ENCODE measurements at regions not wholly inside any gene's neighbourhood (a gene's known extent, or its start where the extent isn't known, plus 50 kb on each side); places are given as distances from the start of the nearest gene placed in this dataset.
A peak's percentile ranks its signal among the peaks of the same experiment; 100 is the strongest.

GRCh38 chr7:116340943-116341907, 130.9 kb downstream of the TES start:
- H3K9me3 ChIP-seq (ENCODE audit: control insufficient read depth in 1 of 2, low read length in 2 of 2): no peaks in the 10 kb centered on the region
- no peak for DNase-seq
- peaks cover 0 to 3% of the 10 kb centered on the region in 2 donors for H3K27me3 Mint-ChIP-seq
- H3K36me3 Mint-ChIP-seq: no peaks in the 10 kb centered on the region
- no peak overlapping the region for H3K27ac Mint-ChIP-seq
- no peaks in the 10 kb centered on the region for H3K36me3 ChIP-seq (ENCODE audit: insufficient read depth, low read length)
- H3K27me3 ChIP-seq (ENCODE audit: insufficient read depth, low read length): no peaks in the 10 kb centered on the region
- ChIA-PET CTCF (ENCODE audit: partially characterized antibody) (no interaction called here), POLR2A (ENCODE audit: partially characterized antibody) (no interaction called here)
- no peak overlapping the region for H3K4me3 ChIP-seq (ENCODE audit: low read length in 2 of 2)
- no peak overlapping the region for H3K27ac ChIP-seq (ENCODE audit: low read depth, low read length)
- H3K4me3 Mint-ChIP-seq: no peak overlapping the region
- no peaks in the 10 kb centered on the region for H3K4me1 ChIP-seq (ENCODE audit: insufficient read depth, low read length)
- peaks cover 0 to 4% (median 2%) of the 10 kb centered on the region in 4 donors for H3K4me1 Mint-ChIP-seq
- H3K9me3 Mint-ChIP-seq: no peaks in the 10 kb centered on the region
- intact Hi-C loops (cut with micrococcal nuclease): no loop called here

- H3K27me3 ChIP-seq (ENCODE audit: insufficient read depth, low read length): no peaks in the 10 kb centered on the region
- intact Hi-C loops (cut with micrococcal nuclease): no loop called here
- DNase-seq: no peak
- POLR2A ChIA-PET (ENCODE audit: partially characterized antibody): no interaction called here
- H3K4me3 Mint-ChIP-seq: no peak overlapping the region
- no peaks in the 10 kb centered on the region for H3K36me3 ChIP-seq (ENCODE audit: insufficient read depth, low read length)
- H3K4me3 ChIP-seq (ENCODE audit: low read length in 2 of 2): no peak overlapping the region
- H3K27ac Mint-ChIP-seq: no peak overlapping the region
- H3K27me3 Mint-ChIP-seq: peaks cover 0 to 3% of the 10 kb centered on the region in 2 donors
- CTCF ChIA-PET (ENCODE audit: partially characterized antibody): no interaction called here
- peaks cover 0 to 4% (median 2%) of the 10 kb centered on the region in 4 donors for H3K4me1 Mint-ChIP-seq
- H3K4me1 ChIP-seq (ENCODE audit: insufficient read depth, low read length): no peaks in the 10 kb centered on the region
- no peaks in the 10 kb centered on the region for H3K9me3 ChIP-seq (ENCODE audit: control insufficient read depth in 1 of 2, low read length in 2 of 2)
- H3K36me3 Mint-ChIP-seq: no peaks in the 10 kb centered on the region
- no peak overlapping the region for H3K27ac ChIP-seq (ENCODE audit: low read depth, low read length)
- no peaks in the 10 kb centered on the region for H3K9me3 Mint-ChIP-seq
Observed at GRCh38 chr7:116342125-116342524, 131.8 kb downstream of the TES start.

- Mint-ChIP-seq H3K4me1 (peaks cover 0 to 2% (median 0%) of the 10 kb centered on the region in 4 donors), H3K9me3 (no peaks in the 10 kb centered on the region), H3K36me3 (no peaks in the 10 kb centered on the region), H3K27ac (no peak overlapping the region), H3K27me3 (peaks cover 3 to 6% of the 10 kb centered on the region in 2 donors), H3K4me3 (peak overlapping the region in 1 of 8 donors; percentile 54)
- CTCF ChIA-PET (ENCODE audit: partially characterized antibody): no interaction called here
- POLR2A ChIA-PET (ENCODE audit: partially characterized antibody): no interaction called here
- no peaks in the 10 kb centered on the region for H3K27me3 ChIP-seq (ENCODE audit: insufficient read depth, low read length)
- no peak overlapping the region for H3K27ac ChIP-seq (ENCODE audit: low read depth, low read length)
- intact Hi-C loops (cut with micrococcal nuclease): no loop called here
- H3K9me3 ChIP-seq (ENCODE audit: control insufficient read depth in 1 of 2, low read length in 2 of 2): no peaks in the 10 kb centered on the region
- H3K4me3 ChIP-seq (ENCODE audit: low read length in 2 of 2): no peak overlapping the region
- no peaks in the 10 kb centered on the region for H3K4me1 ChIP-seq (ENCODE audit: insufficient read depth, low read length)
- H3K36me3 ChIP-seq (ENCODE audit: insufficient read depth, low read length): no peaks in the 10 kb centered on the region
- DNase-seq: no peak
Observed at GRCh38 chr7:116347151-116347832, 137.0 kb downstream of the TES start.

- POLR2A ChIA-PET (ENCODE audit: partially characterized antibody): no interaction called here
- intact Hi-C loops (cut with micrococcal nuclease): no loop called here
- H3K27ac ChIP-seq (ENCODE audit: low read depth, low read length): no peak overlapping the region
- Mint-ChIP-seq H3K36me3 (no peaks in the 10 kb centered on the region), H3K27ac (no peak overlapping the region), H3K4me3 (no peak overlapping the region), H3K9me3 (no peaks in the 10 kb centered on the region), H3K4me1 (peaks cover 0 to 2% (median 0%) of the 10 kb centered on the region in 4 donors), H3K27me3 (peaks cover 3 to 6% of the 10 kb centered on the region in 2 donors)
- DNase-seq: no peak
- no peaks in the 10 kb centered on the region for H3K9me3 ChIP-seq (ENCODE audit: control insufficient read depth in 1 of 2, low read length in 2 of 2)
- H3K27me3 ChIP-seq (ENCODE audit: insufficient read depth, low read length): no peaks in the 10 kb centered on the region
- no peaks in the 10 kb centered on the region for H3K4me1 ChIP-seq (ENCODE audit: insufficient read depth, low read length)
- CTCF ChIA-PET (ENCODE audit: partially characterized antibody): no interaction called here
- no peak overlapping the region for H3K4me3 ChIP-seq (ENCODE audit: low read length in 2 of 2)
- no peaks in the 10 kb centered on the region for H3K36me3 ChIP-seq (ENCODE audit: insufficient read depth, low read length)
Observed at GRCh38 chr7:116348346-116348745, 138.0 kb downstream of the TES start.

- Mint-ChIP-seq H3K4me3 (no peak overlapping the region), H3K4me1 (peaks cover 0 to 2% (median 0%) of the 10 kb centered on the region in 4 donors), H3K27ac (no peak overlapping the region), H3K9me3 (no peaks in the 10 kb centered on the region), H3K27me3 (peaks cover 4 to 8% of the 10 kb centered on the region in 2 donors), H3K36me3 (no peaks in the 10 kb centered on the region)
- H3K27ac ChIP-seq (ENCODE audit: low read depth, low read length): no peak overlapping the region
- POLR2A ChIA-PET (ENCODE audit: partially characterized antibody): no interaction called here
- no peak overlapping the region for H3K4me3 ChIP-seq (ENCODE audit: low read length in 2 of 2)
- H3K9me3 ChIP-seq (ENCODE audit: control insufficient read depth in 1 of 2, low read length in 2 of 2): no peaks in the 10 kb centered on the region
- CTCF ChIA-PET (ENCODE audit: partially characterized antibody): no interaction called here
- DNase-seq: no peak
- intact Hi-C loops (cut with micrococcal nuclease): no loop called here
- H3K36me3 ChIP-seq (ENCODE audit: insufficient read depth, low read length): no peaks in the 10 kb centered on the region
- no peaks in the 10 kb centered on the region for H3K27me3 ChIP-seq (ENCODE audit: insufficient read depth, low read length)
- no peaks in the 10 kb centered on the region for H3K4me1 ChIP-seq (ENCODE audit: insufficient read depth, low read length)
Observed at GRCh38 chr7:116351966-116352365, 141.6 kb downstream of the TES start.

- H3K36me3 Mint-ChIP-seq: no peaks in the 10 kb centered on the region
- Histone ChIP-seq H3K9me3 (ENCODE audit: control insufficient read depth in 1 of 2, low read length in 2 of 2) (no peaks in the 10 kb centered on the region), H3K36me3 (ENCODE audit: insufficient read depth, low read length) (no peaks in the 10 kb centered on the region), H3K4me1 (ENCODE audit: insufficient read depth, low read length) (no peaks in the 10 kb centered on the region), H3K27me3 (ENCODE audit: insufficient read depth, low read length) (no peaks in the 10 kb centered on the region), H3K4me3 (ENCODE audit: low read length in 2 of 2) (no peak overlapping the region), H3K27ac (ENCODE audit: low read depth, low read length) (no peak overlapping the region)
- H3K4me3 Mint-ChIP-seq: no peak overlapping the region
- no peaks in the 10 kb centered on the region for H3K9me3 Mint-ChIP-seq
- no peak overlapping the region for H3K27ac Mint-ChIP-seq
- peaks cover 4 to 10% of the 10 kb centered on the region in 2 donors for H3K27me3 Mint-ChIP-seq
- DNase-seq: no peak
- ChIA-PET CTCF (ENCODE audit: partially characterized antibody) (no interaction called here), POLR2A (ENCODE audit: partially characterized antibody) (no interaction called here)
- no peaks in the 10 kb centered on the region for H3K4me1 Mint-ChIP-seq
- intact Hi-C loops (cut with micrococcal nuclease): no loop called here
Observed at GRCh38 chr7:116353647-116354046, 143.3 kb downstream of the TES start.

- POLR2A ChIA-PET (ENCODE audit: partially characterized antibody): no interaction called here
- CTCF ChIA-PET (ENCODE audit: partially characterized antibody): no interaction called here
- Mint-ChIP-seq H3K27me3 (peaks cover 4 to 8% of the 10 kb centered on the region in 2 donors), H3K9me3 (no peaks in the 10 kb centered on the region), H3K36me3 (no peaks in the 10 kb centered on the region), H3K27ac (no peak overlapping the region), H3K4me1 (no peaks in the 10 kb centered on the region), H3K4me3 (no peak overlapping the region)
- no peak overlapping the region for H3K4me3 ChIP-seq (ENCODE audit: low read length in 2 of 2)
- no peaks in the 10 kb centered on the region for H3K9me3 ChIP-seq (ENCODE audit: control insufficient read depth in 1 of 2, low read length in 2 of 2)
- no peak for DNase-seq
- H3K4me1 ChIP-seq (ENCODE audit: insufficient read depth, low read length): no peaks in the 10 kb centered on the region
- H3K27ac ChIP-seq (ENCODE audit: low read depth, low read length): no peak overlapping the region
- intact Hi-C loops (cut with micrococcal nuclease): no loop called here
- no peaks in the 10 kb centered on the region for H3K27me3 ChIP-seq (ENCODE audit: insufficient read depth, low read length)
- no peaks in the 10 kb centered on the region for H3K36me3 ChIP-seq (ENCODE audit: insufficient read depth, low read length)
Observed at GRCh38 chr7:116354171-116354545, 143.8 kb downstream of the TES start.

Data from CD4-positive, alpha-beta memory T cell (primary cell).